Endothelial cell of umbilical vein (primary cell): ENCODE measurements at regions not wholly inside any gene's neighbourhood (a gene's known extent, or its start where the extent isn't known, plus 50 kb on each side); places are given as distances from the start of the nearest gene placed in this dataset.

Experiments used
- BruUV-seq: library from RNA; stranded (reverse); fragments of 400-500 nt; replicated peaks from 2 replicates; lab custom pipeline; 2021; lab: Mats Ljungman, UMichigan
- CTCF ChIA-PET: fragments of 300-600, 350-600 bp; sonication (Branson Sonifier 250); formaldehyde crosslinking; loops from one replicate; lab custom pipeline; 2021; ENCODE audit warnings: antibody characterized with exemption, inconsistent platforms; lab: Charles Lee
- POLR2A ChIA-PET: fragments of 300-600, 350-600 bp; sonication (Branson Sonifier 250); formaldehyde crosslinking; loops from one replicate; lab custom pipeline; 2021; ENCODE audit warnings: antibody characterized with exemption, inconsistent platforms; lab: Charles Lee
- DNase-seq: peaks from one replicate; pipeline ENCODE4 v3.0.0-alpha.2; 2011; ENCODE audit warnings: low read depth, low spot score
- FAIRE-seq: peaks from 2 replicates; lab custom pipeline; 2011; peaks lifted over from hg19 to GRCh38; lab: Jason Lieb, UNC
- H2AFZ ChIP-seq: 2 replicates; pipeline ENCODE4 v1.6.0; 2012; ENCODE audit warnings: low read depth, low read length, control low read depth, inconsistent platforms
- H3K27ac ChIP-seq: 2 replicates; pipeline ENCODE4 v1.5.1; 2011; ENCODE audit warnings: low read depth, mild to moderate bottlenecking, control low read depth, low read length, moderate library complexity; ENCODE audit not compliant: insufficient read depth
- H3K27me3 ChIP-seq, 2 experiments: 2 replicates each; pipeline versions ENCODE4 v1.6.0 to v1.6.1; 2011; ENCODE audit warnings: low read length in 2 of 2, mixed read lengths in 1 of 2; ENCODE audit not compliant: control insufficient read depth in 2 of 2, insufficient read depth in 2 of 2
- H3K36me3 ChIP-seq, 2 experiments: 2 replicates in 1 of 2; 3 replicates in 1 of 2; pipeline ENCODE4 v1.5.1; 2011; ENCODE audit warnings: low read length in 2 of 2, mild to moderate bottlenecking in 1 of 2, moderate library complexity in 1 of 2; ENCODE audit not compliant: control insufficient read depth in 2 of 2, insufficient read depth in 2 of 2; ENCODE audit errors: extremely low read depth in 1 of 2
- H3K4me1 ChIP-seq: 3 replicates; pipeline ENCODE4 v1.5.1; 2011; ENCODE audit warnings: mild to moderate bottlenecking, low read length; ENCODE audit not compliant: control insufficient read depth, insufficient read depth; ENCODE audit errors: extremely low read depth
- H3K4me2 ChIP-seq: 2 replicates; pipeline ENCODE4 v1.6.1; 2011; ENCODE audit warnings: low read length, control low read depth, mixed read lengths; ENCODE audit not compliant: insufficient read depth
- H3K4me3 ChIP-seq, 3 experiments: fragments of 200-600 bp in 1 of 3; sonication (generic), shearing (Covaris generic) in 1 of 3; replicated peaks in 1 of 3; 2 replicates each; pipeline ENCODE4 v1.5.1; 2011 to 2016; ENCODE audit warnings: control low read depth in 3 of 3, low read length in 3 of 3, mild to moderate bottlenecking in 2 of 3, inconsistent platforms in 1 of 3, low read depth in 1 of 3, moderate library complexity in 1 of 3; ENCODE audit not compliant: insufficient read depth in 1 of 3
- H3K79me2 ChIP-seq: 2 replicates; pipeline ENCODE4 v1.6.0; 2012; ENCODE audit warnings: low read length, inconsistent platforms; ENCODE audit not compliant: control insufficient read depth, insufficient read depth
- H3K9ac ChIP-seq: replicated peaks from 2 replicates; pipeline ENCODE3; 2011; ENCODE audit warnings: low read length, control low read depth; ENCODE audit not compliant: insufficient read depth; ENCODE audit errors: extremely low read depth
- H3K9me1 ChIP-seq: replicated peaks from 3 replicates; pipeline ENCODE4 v1.6.0; 2011; ENCODE audit warnings: mild to moderate bottlenecking, low read length; ENCODE audit not compliant: control insufficient read depth, insufficient read depth; ENCODE audit errors: extremely low read depth
- H3K9me3 ChIP-seq: replicated peaks from 2 replicates; pipeline ENCODE4 v1.5.1; 2012; ENCODE audit warnings: low read length, inconsistent platforms; ENCODE audit not compliant: control insufficient read depth, insufficient read depth
- H4K20me1 ChIP-seq: replicated peaks from 2 replicates; pipeline ENCODE3; 2011; ENCODE audit warnings: mild to moderate bottlenecking, low read length; ENCODE audit not compliant: control insufficient read depth, insufficient read depth; ENCODE audit errors: extremely low read depth
- CTCF ChIP-seq, 2 donors: IDR thresholded peaks; 1 replicate in 1 of 2; 2 replicates in 1 of 2; pipeline ENCODE4 v1.5.1; 2011; ENCODE audit warnings: low read length in 2 of 2, mild to moderate bottlenecking in 2 of 2, moderate library complexity in 2 of 2, control low read depth in 1 of 2, inconsistent platforms in 1 of 2, low read depth in 1 of 2; ENCODE audit not compliant: insufficient read depth in 1 of 2; ENCODE audit errors: extremely low read depth in 1 of 2
- EZH2 ChIP-seq: IDR thresholded peaks from 2 replicates; pipeline ENCODE4 v1.6.1; 2012; ENCODE audit warnings: borderline replicate concordance, low read depth, mild to moderate bottlenecking, moderate library complexity, low read length, inconsistent platforms; ENCODE audit not compliant: severe bottlenecking
- FOS ChIP-seq: IDR thresholded peaks from 2 replicates; pipeline ENCODE4 v1.6.1; 2011; ENCODE audit warnings: mild to moderate bottlenecking, low read length, moderate library complexity, borderline replicate concordance; ENCODE audit not compliant: insufficient read depth
- GATA2 ChIP-seq: IDR thresholded peaks from 2 replicates; pipeline ENCODE4 v1.7.0; 2011; ENCODE audit warnings: low read depth, mild to moderate bottlenecking, moderate library complexity, mixed read lengths, low read length; ENCODE audit not compliant: insufficient read length, insufficient read depth
- JUN ChIP-seq: IDR thresholded peaks from 2 replicates; pipeline ENCODE4 v1.6.1; 2011; ENCODE audit warnings: borderline replicate concordance, low read depth; ENCODE audit not compliant: insufficient read length, insufficient read depth
- MYC ChIP-seq: IDR thresholded peaks from one replicate; pipeline ENCODE4 v1.6.1; 2011; ENCODE audit warnings: mild to moderate bottlenecking, low read depth, low read length
- POLR2A ChIP-seq: IDR thresholded peaks from 2 replicates; pipeline ENCODE4 v1.6.1; 2012; ENCODE audit warnings: low read depth, mild to moderate bottlenecking, control low read depth, low read length
- POLR2AphosphoS5 ChIP-seq: IDR thresholded peaks from 2 replicates; pipeline ENCODE4 v1.6.1; 2012; ENCODE audit warnings: low read depth, mild to moderate bottlenecking, control low read depth, low read length, moderate library complexity; ENCODE audit not compliant: insufficient read depth
- dilution Hi-C: fragments of 300-500 bp; cut with MboI; formaldehyde crosslinking; loops from one replicate; pipeline ENCODE4 v1.15.0; 2019; ENCODE audit warnings: low sequenced_read_pairs; ENCODE audit not compliant: extremely low pct_ligation_motif_present
- intact Hi-C: fragments of 100-400 bp; cut with micrococcal nuclease; formaldehyde crosslinking; loops from one replicate; pipeline ENCODE4 v1.10.0; 2022
- TF ChIP-seq, protein P1 (sequence below): IDR thresholded peaks from 2 replicates; pipeline ENCODE4 v1.6.1; 2011; ENCODE audit not compliant: insufficient read depth, insufficient read length

DNA sequence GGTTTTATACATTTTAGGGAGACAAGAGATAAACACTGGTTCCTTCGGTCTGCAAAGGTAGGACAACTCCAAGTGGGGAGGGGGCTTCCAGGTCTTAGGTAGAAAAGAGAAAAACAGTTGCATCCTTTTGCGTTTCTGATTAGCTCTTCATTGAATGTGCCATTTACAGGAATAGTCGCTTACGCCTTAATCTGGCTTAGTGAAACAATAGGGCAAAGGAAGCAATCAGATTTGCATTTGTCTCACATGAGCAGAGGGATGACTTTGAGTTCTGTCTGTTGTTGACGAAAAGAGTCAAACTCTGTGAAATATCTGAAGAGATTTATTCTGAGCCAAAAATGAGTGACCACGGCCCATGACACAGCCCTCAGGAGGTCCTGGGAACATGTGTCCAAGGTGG, 166.0 kb upstream of the ATP10A start:
- dilution Hi-C loops, result no loop called here
- H3K4me3 ChIP-seq, result no peak overlapping the region
- H3K79me2 ChIP-seq, result no peaks in the 10 kb centered on the region
- POLR2A ChIA-PET, result no interaction called here
- no peaks in the 10 kb centered on the region for H3K27me3 ChIP-seq
- intact Hi-C loops, result no loop called here
- no peaks in the 10 kb centered on the region for H3K9me3 ChIP-seq
- H3K4me1 ChIP-seq, result no peaks in the 10 kb centered on the region
- H3K27ac ChIP-seq, result no peak overlapping the region
- H3K9me1 ChIP-seq, result no peaks in the 10 kb centered on the region
- no peak overlapping the region for H3K4me2 ChIP-seq
- FAIRE-seq (no peak), DNase-seq (no peak)
- CTCF ChIA-PET, result no interaction called here
- TF ChIP-seq FOS (no peak), POLR2AphosphoS5 (no peak), POLR2A (no peak), GATA2 (no peak), MYC (no peak), JUN (no peak), CTCF (IDR thresholded peaks at IDR 0.05; ENCODE audit: extremely low read depth in 1 of 2, insufficient read depth in 1 of 2, low read depth in 1 of 2, low read length in 2 of 2) (no peak), EZH2 (no peak)
- TF ChIP-seq, protein P1, sequence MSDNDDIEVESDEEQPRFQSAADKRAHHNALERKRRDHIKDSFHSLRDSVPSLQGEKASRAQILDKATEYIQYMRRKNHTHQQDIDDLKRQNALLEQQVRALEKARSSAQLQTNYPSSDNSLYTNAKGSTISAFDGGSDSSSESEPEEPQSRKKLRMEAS, result no peak
- H2AFZ ChIP-seq, result no peak overlapping the region
- H3K9ac ChIP-seq, result no peak overlapping the region
- BruUV-seq, result no TSS peak
- no peaks in the 10 kb centered on the region for H3K36me3 ChIP-seq
- no peaks in the 10 kb centered on the region for H4K20me1 ChIP-seq
